Nephron (organoid): ENCODE measurements at regions not wholly inside any gene's neighbourhood (a gene's known extent, or its start where the extent isn't known, plus 50 kb on each side); places are given as distances from the start of the nearest gene placed in this dataset.

ENCODE experiments used
- H3K27ac Mint-ChIP-seq, 3 experiments: 2 replicates each; pipeline ENCODE4 v1.8.0; 2020; ENCODE audit warnings: mixed read lengths in 3 of 3, mild to moderate bottlenecking in 2 of 3, moderate library complexity in 1 of 3
- H3K27me3 Mint-ChIP-seq: 2 replicates; pipeline ENCODE4 v1.8.0; 2021; ENCODE audit warnings: low read depth, mild to moderate bottlenecking, moderate library complexity, mixed read lengths
- H3K36me3 Mint-ChIP-seq: 2 replicates; pipeline ENCODE4 v1.8.0; 2020; ENCODE audit warnings: low read depth, mixed read lengths
- H3K4me1 Mint-ChIP-seq: 2 replicates; pipeline ENCODE4 v1.8.0; 2020; ENCODE audit warnings: mixed read lengths
- H3K4me3 Mint-ChIP-seq, 3 experiments: 2 replicates each; pipeline ENCODE4 v1.8.0; 2020; ENCODE audit warnings: mild to moderate bottlenecking in 3 of 3, mixed read lengths in 3 of 3, moderate library complexity in 2 of 3
- H3K9me3 Mint-ChIP-seq: 2 replicates; pipeline ENCODE4 v1.8.0; 2020; ENCODE audit warnings: mixed read lengths
- CTCF ChIP-seq, 3 experiments: fragments of 200-600 bp; sonication (generic); IDR thresholded peaks; one replicate each; pipeline ENCODE4 v1.5.0; 2021; ENCODE audit warnings: antibody characterized with exemption in 3 of 3; ENCODE audit not compliant: unreplicated experiment in 3 of 3

DNA sequence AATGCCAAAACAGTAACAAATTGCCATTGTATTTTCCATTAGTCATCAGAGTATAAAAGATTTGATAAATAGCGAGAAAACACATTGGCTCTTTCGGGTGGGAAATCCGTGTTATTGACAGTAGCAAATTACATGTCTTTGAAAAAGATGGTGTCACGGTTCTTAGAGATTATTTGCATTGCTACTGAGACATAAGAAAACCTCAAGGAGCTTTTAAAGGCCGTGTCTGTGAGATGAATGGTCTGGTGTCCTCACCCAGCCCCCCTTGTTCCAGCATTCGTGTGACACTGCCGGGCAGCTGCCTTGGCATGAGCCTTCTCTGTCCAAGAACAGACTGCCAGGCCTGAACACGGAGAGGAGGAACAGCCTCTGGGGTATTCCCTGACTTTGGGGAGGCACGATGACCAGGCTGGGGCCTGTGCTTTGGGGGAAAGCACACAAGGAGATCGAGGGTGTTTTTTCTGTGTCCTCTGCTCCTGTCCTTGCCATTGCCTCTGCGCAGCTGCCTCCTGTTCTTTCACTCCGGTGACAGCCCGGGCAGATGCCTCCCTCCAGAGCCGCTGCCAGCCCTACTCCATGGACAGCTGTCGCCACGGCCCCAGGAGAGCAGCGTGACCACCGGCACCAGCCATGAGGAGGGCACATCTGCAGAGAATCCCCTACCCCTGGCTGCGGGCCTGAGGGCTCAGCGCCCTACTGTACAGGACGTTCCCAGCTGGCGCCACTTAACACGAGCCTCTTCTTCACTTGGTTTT is 167.7 kb upstream of the CDYL start:
- Mint-ChIP-seq H3K36me3 (no peaks in the 10 kb centered on the region), H3K4me3 (no peak overlapping the region), H3K27me3 (peaks cover 5% of the 10 kb centered on the region)

DNA sequence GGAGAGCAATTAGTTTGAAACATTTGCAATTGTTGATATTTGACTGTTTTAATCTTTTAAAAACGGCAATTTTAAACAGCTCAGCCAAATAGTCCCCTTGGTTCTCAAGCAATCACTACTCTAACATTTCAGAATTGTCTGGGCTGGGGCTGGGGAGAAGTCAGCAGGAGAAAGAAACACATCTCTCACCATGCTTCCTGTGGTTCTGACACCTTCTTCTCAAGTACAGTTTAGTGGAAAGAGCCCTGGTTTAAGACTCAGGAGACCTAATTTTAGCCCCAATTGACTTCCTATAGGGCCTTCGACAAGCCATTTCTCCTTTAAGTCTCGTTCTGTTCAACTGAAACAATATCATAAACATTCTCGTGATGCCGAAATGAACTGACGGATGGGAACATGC is 168.4 kb upstream of the CDYL start:
- no peak overlapping the region for H3K4me3 Mint-ChIP-seq
- peaks cover 56% of the 10 kb centered on the region for H3K4me1 Mint-ChIP-seq
- no peaks in the 10 kb centered on the region for H3K36me3 Mint-ChIP-seq
- H3K27me3 Mint-ChIP-seq, result peaks cover 5% of the 10 kb centered on the region
- H3K9me3 Mint-ChIP-seq, result no peaks in the 10 kb centered on the region
- TF ChIP-seq CTCF (IDR thresholded peaks at IDR 0.05; ENCODE audit: unreplicated experiment in 3 of 3), result no peak
- peak overlapping the region; percentile 11 to 45 (median 11) for H3K27ac Mint-ChIP-seq

More for the DNA sequence above, 167.7 kb upstream of the CDYL start:
- H3K4me1 Mint-ChIP-seq, result peaks cover 62% of the 10 kb centered on the region
- no peaks in the 10 kb centered on the region for H3K9me3 Mint-ChIP-seq
- peak overlapping the region; percentile 15 to 45 (median 41) for H3K27ac Mint-ChIP-seq
- TF ChIP-seq CTCF (IDR thresholded peaks at IDR 0.05; ENCODE audit: unreplicated experiment in 3 of 3), result no peak

GRCh38 chr6:4606821-4607704 is 169.1 kb upstream of the CDYL start:
- H3K4me1 Mint-ChIP-seq, result peaks cover 48% of the 10 kb centered on the region
- no peak for TF ChIP-seq CTCF (IDR thresholded peaks at IDR 0.05; ENCODE audit: unreplicated experiment in 3 of 3)
- no peaks in the 10 kb centered on the region for H3K9me3 Mint-ChIP-seq
- H3K4me3 Mint-ChIP-seq, result no peak overlapping the region
- peak overlapping the region in 2 of 3 experiments; percentile 1 to 11 for H3K27ac Mint-ChIP-seq
- H3K36me3 Mint-ChIP-seq, result no peaks in the 10 kb centered on the region
- peaks cover 5% of the 10 kb centered on the region for H3K27me3 Mint-ChIP-seq

DNA sequence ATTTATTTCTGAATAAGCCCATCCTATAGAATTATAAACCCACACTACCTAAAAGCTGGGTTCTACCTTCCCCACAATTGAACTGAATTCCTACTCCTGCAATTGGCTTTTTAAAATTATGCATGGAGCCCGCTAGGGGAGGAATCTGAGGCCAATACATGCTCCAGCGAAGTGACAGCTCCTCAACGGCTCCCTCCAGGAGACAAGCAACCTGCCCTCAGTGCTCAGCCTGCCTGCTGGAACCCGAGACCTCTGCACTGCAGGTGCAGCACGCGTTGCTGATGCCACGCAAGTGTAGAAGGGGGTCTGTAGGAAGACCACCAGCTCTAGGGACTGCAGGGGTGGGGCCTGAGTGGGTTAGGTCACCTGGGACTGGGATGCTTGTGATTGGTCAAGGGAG is 170.2 kb upstream of the CDYL start:
- H3K9me3 Mint-ChIP-seq, result no peaks in the 10 kb centered on the region
- peaks cover 5% of the 10 kb centered on the region for H3K27me3 Mint-ChIP-seq
- no peak overlapping the region for H3K27ac Mint-ChIP-seq
- H3K36me3 Mint-ChIP-seq, result no peaks in the 10 kb centered on the region
- no peak overlapping the region for H3K4me3 Mint-ChIP-seq
- TF ChIP-seq CTCF (IDR thresholded peaks at IDR 0.05; ENCODE audit: unreplicated experiment in 3 of 3), result no peak
- peaks cover 38% of the 10 kb centered on the region for H3K4me1 Mint-ChIP-seq

DNA sequence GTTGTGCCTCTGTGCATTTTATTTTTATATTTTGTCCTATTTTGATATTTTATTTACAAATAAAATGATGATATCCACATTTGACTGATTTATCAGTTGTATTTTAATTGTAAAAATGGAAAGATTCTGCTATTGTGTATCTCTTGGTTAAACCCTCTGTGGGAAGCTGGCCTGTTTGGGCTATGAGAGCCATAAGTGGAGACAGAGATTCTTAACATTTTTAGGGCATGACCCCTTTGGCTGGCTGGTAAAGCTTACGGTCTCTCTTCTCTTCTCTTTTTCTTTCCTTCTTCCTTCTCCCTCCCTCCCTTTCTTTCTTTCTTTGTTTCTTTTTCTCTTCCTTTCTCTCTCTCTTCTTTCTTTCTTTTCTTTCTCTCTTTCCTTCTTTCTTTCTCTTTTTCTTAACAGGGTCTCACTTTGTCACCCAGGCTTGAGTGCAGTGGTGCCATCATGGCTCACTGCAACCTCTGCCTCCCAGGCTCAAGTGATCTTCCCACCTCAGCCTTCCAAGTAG is 172.3 kb upstream of the CDYL start:
- peaks cover 24% of the 10 kb centered on the region for H3K4me1 Mint-ChIP-seq
- H3K27ac Mint-ChIP-seq, result no peak overlapping the region
- no peak overlapping the region for H3K4me3 Mint-ChIP-seq
- H3K36me3 Mint-ChIP-seq, result no peaks in the 10 kb centered on the region
- peaks cover 5% of the 10 kb centered on the region for H3K27me3 Mint-ChIP-seq
- H3K9me3 Mint-ChIP-seq, result no peaks in the 10 kb centered on the region
- no peak for TF ChIP-seq CTCF (IDR thresholded peaks at IDR 0.05; ENCODE audit: unreplicated experiment in 3 of 3)
